NCI-H345 (cell line): ENCODE measurements at regions not wholly inside any gene's neighbourhood (a gene's known extent, or its start where the extent isn't known, plus 50 kb on each side); places are given as distances from the start of the nearest gene placed in this dataset.
"Not testable (repeated sequence)": the region's sequence is repeated elsewhere in the genome, so short reads cannot be mapped to it uniquely, and the experiment has no call there.

Experiments used
- DNase-seq: peaks from one replicate; lab custom pipeline; 2025; lab: John Stamatoyannopoulos, UW

GRCh38 chr4:173608632-173609031 is 78.6 kb upstream of the HAND2 start:
- DNase-seq = not testable (repeated sequence)

GRCh38 chr4:173591760-173592159 is 61.7 kb upstream of the HAND2 start:
- no peak for DNase-seq

GRCh38 chr4:173590697-173591096 is 60.7 kb upstream of the HAND2 start:
- no peak for DNase-seq

GRCh38 chr4:173585876-173586572 is 56.0 kb upstream of the HAND2 start:
- no peak for DNase-seq

- DNase-seq = no peak
These were observed 54.5 kb upstream of the HAND2 start for GRCh38 chr4:173584506-173584905.
